PC-3 (cell line): ENCODE measurements at regions not wholly inside any gene's neighbourhood (a gene's known extent, or its start where the extent isn't known, plus 50 kb on each side); places are given as distances from the start of the nearest gene placed in this dataset.

Source experiments
- ATAC-seq: fragments of 200-7000 bp; cut with Tn5 transposase; 2 replicates; pipeline ENCODE4 v1.9.1; 2020; ENCODE audit warnings: mild to moderate bottlenecking, moderate library complexity
- BruUV-seq: library from RNA; stranded (reverse); fragments of 400-500 nt; replicated peaks from 2 replicates; lab custom pipeline; 2021; lab: Mats Ljungman, UMichigan
- CTCF ChIA-PET: fragments of 300-600 bp; sonication (Branson Sonifier 250); formaldehyde crosslinking; loops from one replicate; lab custom pipeline; 2022; ENCODE audit warnings: antibody characterized with exemption; lab: Charles Lee
- POLR2A ChIA-PET: fragments of 300-600 bp; sonication (Branson Sonifier 250); formaldehyde crosslinking; loops from one replicate; lab custom pipeline; 2022; ENCODE audit warnings: antibody characterized with exemption; ENCODE audit not compliant: unreplicated experiment; lab: Charles Lee
- DNase-seq: peaks from one replicate; pipeline ENCODE4 v3.0.0-alpha.2; 2015
- H2AFZ ChIP-seq: fragments of 300-600 bp; sonication (generic); 2 replicates; pipeline ENCODE4 v1.6.0; 2016; ENCODE audit warnings: antibody characterized with exemption, low read length
- H3F3A ChIP-seq: fragments of 300-600 bp; sonication (generic); one replicate; pipeline ENCODE4 v1.6.0; 2017; ENCODE audit warnings: antibody characterized with exemption, low read length, control low read depth, mild to moderate bottlenecking; ENCODE audit not compliant: unreplicated experiment
- H3K27ac ChIP-seq: fragments of 300-600 bp; sonication (generic); 2 replicates; pipeline ENCODE4 v1.5.1; 2016; ENCODE audit warnings: mild to moderate bottlenecking, low read length
- H3K27me3 ChIP-seq: fragments of 300-600 bp; sonication (generic); 2 replicates; pipeline ENCODE4 v1.6.1; 2016; ENCODE audit warnings: low read length, mixed read lengths
- H3K36me3 ChIP-seq: fragments of 300-600 bp; sonication (generic); 2 replicates; pipeline ENCODE4 v1.6.1; 2016; ENCODE audit warnings: low read depth, mixed run types, low read length, mixed read lengths
- H3K4me1 ChIP-seq: fragments of 300-600 bp; sonication (generic); 2 replicates; pipeline ENCODE4 v1.5.1; 2016; ENCODE audit warnings: low read length; ENCODE audit not compliant: insufficient read depth
- H3K4me2 ChIP-seq: fragments of 300-600 bp; sonication (generic); 2 replicates; pipeline ENCODE4 v1.6.0; 2016; ENCODE audit warnings: low read length
- H3K4me3 ChIP-seq: fragments of 300-600 bp; sonication (generic); 2 replicates; pipeline ENCODE4 v1.5.1; 2016; ENCODE audit warnings: mild to moderate bottlenecking, low read length, mixed read lengths
- H3K79me2 ChIP-seq: fragments of 300-600 bp; sonication (generic); 2 replicates; pipeline ENCODE4 v1.6.1; 2017; ENCODE audit warnings: low read length, mixed read lengths
- H3K9ac ChIP-seq: fragments of 300-600 bp; sonication (generic); 2 replicates; pipeline ENCODE4 v1.6.0; 2016; ENCODE audit warnings: mild to moderate bottlenecking, low read length
- H3K9me2 ChIP-seq: fragments of 300-600 bp; sonication (generic); replicated peaks from 2 replicates; pipeline ENCODE4 v1.6.1; 2016; ENCODE audit warnings: mixed run types, low read length, mixed read lengths
- H3K9me3 ChIP-seq: fragments of 300-600 bp; sonication (generic); 2 replicates; pipeline ENCODE4 v1.6.1; 2016; ENCODE audit warnings: low read length, mixed read lengths
- H4K20me1 ChIP-seq: fragments of 300-600 bp; sonication (generic); 2 replicates; pipeline ENCODE4 v1.6.1; 2016; ENCODE audit warnings: low read length, mixed read lengths
- CTCF ChIP-seq: fragments of 300-600 bp; sonication (generic); conservative IDR thresholded peaks from 2 replicates; pipeline ENCODE4 v1.5.1; 2017; ENCODE audit warnings: antibody characterized with exemption, low read depth, mild to moderate bottlenecking, low read length
- EZH2 ChIP-seq: fragments of 300-600 bp; sonication (generic); IDR thresholded peaks from one replicate; pipeline ENCODE4 v1.6.1; 2017; ENCODE audit warnings: antibody characterized with exemption, mild to moderate bottlenecking, low read length; ENCODE audit not compliant: unreplicated experiment
- EZH2phosphoT487 ChIP-seq: fragments of 300-600 bp; sonication (generic); IDR thresholded peaks from 2 replicates; pipeline ENCODE4 v1.6.1; 2018; ENCODE audit warnings: mild to moderate bottlenecking, antibody characterized with exemption, low read length, borderline replicate concordance
- intact Hi-C: fragments of 100-400 bp; cut with micrococcal nuclease; formaldehyde crosslinking; loops from 2 replicates; pipeline ENCODE4 v1.9.0; 2023

- H3K79me2 ChIP-seq: no peaks in the 10 kb centered on the region
- H3F3A ChIP-seq: no peaks in the 10 kb centered on the region
- no peak overlapping the region for H3K4me2 ChIP-seq
- ATAC-seq (no peak), DNase-seq (no peak)
- peaks cover 43% of the 10 kb centered on the region for H3K27me3 ChIP-seq
- H4K20me1 ChIP-seq: no peaks in the 10 kb centered on the region
- no peaks in the 10 kb centered on the region for H3K36me3 ChIP-seq
- intact Hi-C loops: no loop called here
- no peak overlapping the region for H3K9ac ChIP-seq
- POLR2A ChIA-PET: no interaction called here
- BruUV-seq: no TSS peak
- no peaks in the 10 kb centered on the region for H3K9me2 ChIP-seq
- no peaks in the 10 kb centered on the region for H3K4me1 ChIP-seq
- H3K9me3 ChIP-seq: no peaks in the 10 kb centered on the region
- CTCF ChIA-PET: no interaction called here
- H3K4me3 ChIP-seq: no peak overlapping the region
- no peak overlapping the region for H3K27ac ChIP-seq
- TF ChIP-seq CTCF: no peak
- TF ChIP-seq EZH2: no peak
- TF ChIP-seq EZH2phosphoT487: no peak
- H2AFZ ChIP-seq: no peak overlapping the region
These were observed 121.0 kb upstream of the TBX20 start for GRCh38 chr7:35374858-35375257.

- Histone ChIP-seq H3K27ac (no peak overlapping the region), H3K9me2 (no peaks in the 10 kb centered on the region), H3K27me3 (peaks cover 26% of the 10 kb centered on the region), H3K79me2 (no peaks in the 10 kb centered on the region), H3K4me2 (no peak overlapping the region), H3K4me1 (no peaks in the 10 kb centered on the region), H3K9me3 (no peaks in the 10 kb centered on the region), H4K20me1 (no peaks in the 10 kb centered on the region), H3K9ac (no peak overlapping the region), H3K4me3 (no peak overlapping the region), H3K36me3 (no peaks in the 10 kb centered on the region), H3F3A (no peaks in the 10 kb centered on the region), H2AFZ (no peak overlapping the region)
- TF ChIP-seq CTCF (no peak), EZH2phosphoT487 (no peak), EZH2 (no peak)
- ChIA-PET POLR2A (no interaction called here), CTCF (no interaction called here)
- DNase-seq (no peak), ATAC-seq (no peak)
- BruUV-seq: no TSS peak
- intact Hi-C loops: no loop called here
These were observed 117.3 kb upstream of the TBX20 start for GRCh38 chr7:35371221-35371620.

- H2AFZ ChIP-seq: no peak overlapping the region
- H3K9me3 ChIP-seq: no peaks in the 10 kb centered on the region
- TF ChIP-seq CTCF: no peak
- TF ChIP-seq EZH2phosphoT487: no peak
- TF ChIP-seq EZH2: no peak
- peaks cover 20% of the 10 kb centered on the region for H3K27me3 ChIP-seq
- no peaks in the 10 kb centered on the region for H3K4me1 ChIP-seq
- intact Hi-C loops: no loop called here
- no peaks in the 10 kb centered on the region for H4K20me1 ChIP-seq
- ATAC-seq (no peak), DNase-seq (no peak)
- H3K9ac ChIP-seq: no peak overlapping the region
- BruUV-seq: no TSS peak
- no peak overlapping the region for H3K27ac ChIP-seq
- ChIA-PET POLR2A (no interaction called here), CTCF (no interaction called here)
- no peak overlapping the region for H3K4me2 ChIP-seq
- no peaks in the 10 kb centered on the region for H3K9me2 ChIP-seq
- no peaks in the 10 kb centered on the region for H3K79me2 ChIP-seq
- no peaks in the 10 kb centered on the region for H3F3A ChIP-seq
- H3K36me3 ChIP-seq: no peaks in the 10 kb centered on the region
- H3K4me3 ChIP-seq: no peak overlapping the region
These were observed 116.8 kb upstream of the TBX20 start for GRCh38 chr7:35370687-35371086.
